Gastrocnemius medialis (tissue), 4 donors: ENCODE measurements at regions not wholly inside any gene's neighbourhood (a gene's known extent, or its start where the extent isn't known, plus 50 kb on each side); places are given as distances from the start of the nearest gene placed in this dataset.

Experiments used
- POLR2A ChIP-seq, 2 donors: fragments of 450-650 bp; IDR thresholded peaks; one replicate each; pipeline ENCODE4 v1.6.1; 2017; ENCODE audit warnings: antibody characterized with exemption in 2 of 2, mild to moderate bottlenecking in 2 of 2, moderate library complexity in 2 of 2
- TF ChIP-seq, protein P1 (sequence below), 5 experiments: fragments of 450-650 bp in 3 of 5; fragments of 200-600 bp in 2 of 5; sonication (generic) in 2 of 5; IDR thresholded peaks in 4 of 5; conservative IDR thresholded peaks in 1 of 5; 1 replicate in 4 of 5; 2 replicates in 1 of 5; pipeline ENCODE4 v1.5.1; 2016 to 2019; ENCODE audit warnings: antibody characterized with exemption in 5 of 5, mild to moderate bottlenecking in 3 of 5, moderate library complexity in 3 of 5

GRCh38 chr11:39443424-39444022, 2015.9 kb downstream of the LRRC4C start:
- TF ChIP-seq, protein P1, sequence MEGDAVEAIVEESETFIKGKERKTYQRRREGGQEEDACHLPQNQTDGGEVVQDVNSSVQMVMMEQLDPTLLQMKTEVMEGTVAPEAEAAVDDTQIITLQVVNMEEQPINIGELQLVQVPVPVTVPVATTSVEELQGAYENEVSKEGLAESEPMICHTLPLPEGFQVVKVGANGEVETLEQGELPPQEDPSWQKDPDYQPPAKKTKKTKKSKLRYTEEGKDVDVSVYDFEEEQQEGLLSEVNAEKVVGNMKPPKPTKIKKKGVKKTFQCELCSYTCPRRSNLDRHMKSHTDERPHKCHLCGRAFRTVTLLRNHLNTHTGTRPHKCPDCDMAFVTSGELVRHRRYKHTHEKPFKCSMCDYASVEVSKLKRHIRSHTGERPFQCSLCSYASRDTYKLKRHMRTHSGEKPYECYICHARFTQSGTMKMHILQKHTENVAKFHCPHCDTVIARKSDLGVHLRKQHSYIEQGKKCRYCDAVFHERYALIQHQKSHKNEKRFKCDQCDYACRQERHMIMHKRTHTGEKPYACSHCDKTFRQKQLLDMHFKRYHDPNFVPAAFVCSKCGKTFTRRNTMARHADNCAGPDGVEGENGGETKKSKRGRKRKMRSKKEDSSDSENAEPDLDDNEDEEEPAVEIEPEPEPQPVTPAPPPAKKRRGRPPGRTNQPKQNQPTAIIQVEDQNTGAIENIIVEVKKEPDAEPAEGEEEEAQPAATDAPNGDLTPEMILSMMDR (IDR thresholded peaks at IDR 0.05 in 4 of 5, conservative IDR thresholded peaks at IDR 0.05 in 1 of 5), result no peak
- no peak for TF ChIP-seq POLR2A (IDR thresholded peaks at IDR 0.05)
